Activated CD4-positive, alpha-beta T cell treated with anti-CD3 and anti-CD28 coated beads, Interleukin-2, amount 50 U/mL, for 16 hours (primary cell): ENCODE measurements at regions not wholly inside any gene's neighbourhood (a gene's known extent, or its start where the extent isn't known, plus 50 kb on each side); places are given as distances from the start of the nearest gene placed in this dataset.

Experiments used
- DNase-seq: peaks from one replicate; pipeline ENCODE4 v3.0.0-alpha.2; 2020

- no peak for DNase-seq
Observed at GRCh38 chr12:127642208-127642607, 624.8 kb upstream of the TMEM132C start.

- no peak for DNase-seq
Observed at GRCh38 chr12:127648321-127648720, 618.6 kb upstream of the TMEM132C start.

- no peak for DNase-seq
Observed at GRCh38 chr12:127649961-127650360, 617.0 kb upstream of the TMEM132C start.

- DNase-seq = no peak
Observed at GRCh38 chr12:127650626-127651025, 616.3 kb upstream of the TMEM132C start.

- no peak for DNase-seq
Observed at GRCh38 chr12:127652281-127652680, 614.7 kb upstream of the TMEM132C start.

GRCh38 chr12:127654383-127654985 is 612.5 kb upstream of the TMEM132C start:
- no peak for DNase-seq

- no peak for DNase-seq
Observed at GRCh38 chr12:127655691-127656090, 611.3 kb upstream of the TMEM132C start.

GRCh38 chr12:127656266-127656665 is 610.7 kb upstream of the TMEM132C start:
- no peak for DNase-seq

GRCh38 chr12:127657036-127657435 is 609.9 kb upstream of the TMEM132C start:
- DNase-seq = no peak

- no peak for DNase-seq
Observed at GRCh38 chr12:127660961-127661360, 606.0 kb upstream of the TMEM132C start.

- DNase-seq = no peak
Observed at GRCh38 chr12:127663716-127664115, 603.3 kb upstream of the TMEM132C start.

GRCh38 chr12:127664901-127665300 is 602.1 kb upstream of the TMEM132C start:
- no peak for DNase-seq

GRCh38 chr12:127667131-127667685 is 599.8 kb upstream of the TMEM132C start:
- DNase-seq = no peak

GRCh38 chr12:127670294-127670693 is 596.7 kb upstream of the TMEM132C start:
- DNase-seq = no peak

- no peak for DNase-seq
Observed at GRCh38 chr12:127670796-127671195, 596.2 kb upstream of the TMEM132C start.

- no peak for DNase-seq
Observed at GRCh38 chr12:127675936-127676335, 591.0 kb upstream of the TMEM132C start.

GRCh38 chr12:127677537-127678131 is 589.3 kb upstream of the TMEM132C start:
- DNase-seq = peak; percentile 60

- DNase-seq = no peak
Observed at GRCh38 chr12:127678945-127679344, 588.0 kb upstream of the TMEM132C start.

- no peak for DNase-seq
Observed at GRCh38 chr12:127680516-127680915, 586.5 kb upstream of the TMEM132C start.

GRCh38 chr12:127681151-127681754 is 585.7 kb upstream of the TMEM132C start:
- no peak for DNase-seq

GRCh38 chr12:127685491-127685890 is 581.5 kb upstream of the TMEM132C start:
- no peak for DNase-seq

GRCh38 chr12:127685931-127686330 is 581.0 kb upstream of the TMEM132C start:
- no peak for DNase-seq

GRCh38 chr12:127687181-127687580 is 579.8 kb upstream of the TMEM132C start:
- no peak for DNase-seq

- DNase-seq = no peak
Observed at GRCh38 chr12:127688906-127689428, 578.0 kb upstream of the TMEM132C start.
